NCI-H524 (cell line): ENCODE measurements at regions not wholly inside any gene's neighbourhood (a gene's known extent, or its start where the extent isn't known, plus 50 kb on each side); places are given as distances from the start of the nearest gene placed in this dataset.
A peak's percentile ranks its signal among the peaks of the same experiment; 100 is the strongest.
"Not testable (repeated sequence)": the region's sequence is repeated elsewhere in the genome, so short reads cannot be mapped to it uniquely, and the experiment has no call there.

Experiments used
- DNase-seq, 2 experiments: peaks; one replicate each; lab custom pipeline; 2025; lab: John Stamatoyannopoulos, UW

- DNase-seq = no peak
Measured at GRCh38 chr2:125870264-125870663, 785.7 kb upstream of the GYPC start.

DNA sequence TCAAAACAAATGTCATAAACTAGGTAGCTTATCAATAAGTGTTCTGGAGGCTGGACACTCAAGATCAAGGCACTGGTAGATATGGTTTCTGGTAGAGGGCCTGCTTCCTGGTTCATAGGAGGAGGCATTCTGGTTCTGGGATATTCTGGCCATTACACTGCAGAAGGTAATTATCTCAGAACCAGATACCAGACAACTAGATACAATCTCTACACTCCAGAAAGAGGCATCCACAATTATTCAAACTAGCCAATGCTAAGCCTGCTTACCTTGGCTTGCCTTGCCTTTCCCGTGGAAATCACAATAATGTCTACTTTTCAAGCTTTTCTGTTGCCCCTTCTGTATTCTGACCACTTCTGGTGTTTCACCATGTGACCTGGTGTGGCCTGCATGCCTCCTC, 785.2 kb upstream of the GYPC start:
- DNase-seq = no peak

DNA sequence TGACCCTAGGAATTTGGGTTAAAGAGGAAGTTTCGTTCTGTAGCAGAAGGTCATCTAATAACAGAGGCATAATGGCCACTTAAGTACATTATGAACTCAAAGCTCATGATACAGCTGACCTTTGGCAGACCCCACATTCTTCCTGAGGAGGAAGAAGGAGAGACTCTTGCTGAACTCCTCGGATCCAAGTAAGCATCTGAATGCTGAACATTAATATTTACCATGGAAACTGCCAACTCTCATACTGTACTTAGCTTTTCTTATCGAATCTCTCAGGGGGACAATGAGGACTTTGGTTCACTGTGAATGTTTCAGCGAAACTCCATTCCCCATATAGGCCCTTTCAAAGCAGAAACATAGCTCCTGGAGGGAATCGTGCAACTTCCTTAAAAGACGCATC, 781.4 kb upstream of the GYPC start:
- no peak for DNase-seq

DNA sequence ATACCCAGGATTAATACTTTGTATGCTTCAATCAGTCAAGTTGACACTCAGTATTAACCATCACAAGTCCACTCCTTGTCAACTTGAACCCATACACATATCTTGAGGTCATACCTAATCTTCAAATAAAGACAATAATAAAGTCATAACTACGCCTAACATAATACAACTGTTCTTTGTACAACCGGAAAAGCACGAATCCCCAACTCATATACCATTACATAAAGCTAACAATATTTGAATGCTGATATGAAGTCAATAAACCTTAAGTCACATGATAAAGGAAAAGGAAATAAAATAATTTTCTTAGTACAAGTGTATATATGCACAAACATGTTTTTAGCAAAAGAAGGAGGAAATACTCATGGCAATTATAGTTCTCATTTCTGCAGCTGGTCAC, 770.6 kb upstream of the GYPC start:
- no peak for DNase-seq

DNA sequence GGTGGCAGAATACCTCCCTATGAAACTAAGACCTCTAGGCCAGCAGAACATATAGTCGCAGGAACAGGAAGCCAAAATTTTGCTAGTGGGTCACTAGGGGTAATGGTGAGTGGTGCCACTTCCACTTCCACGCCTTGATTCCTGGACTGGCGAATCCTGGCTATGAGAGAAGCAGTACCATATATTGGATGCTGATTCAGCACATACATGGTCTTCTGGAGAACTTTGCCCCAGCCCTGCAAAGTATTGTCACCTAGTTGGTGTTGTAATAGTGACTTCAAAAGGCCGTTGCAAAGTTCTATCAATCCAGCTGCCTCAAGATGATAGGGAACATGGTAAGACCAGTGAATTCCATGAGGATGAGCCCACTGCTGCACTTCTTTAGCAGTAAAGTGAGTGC, 769.8 kb upstream of the GYPC start:
- no peak for DNase-seq

GRCh38 chr2:125901278-125901677, 754.7 kb upstream of the GYPC start:
- no peak for DNase-seq

- no peak for DNase-seq
Measured at GRCh38 chr2:125925891-125926546, 729.9 kb upstream of the GYPC start.

DNA sequence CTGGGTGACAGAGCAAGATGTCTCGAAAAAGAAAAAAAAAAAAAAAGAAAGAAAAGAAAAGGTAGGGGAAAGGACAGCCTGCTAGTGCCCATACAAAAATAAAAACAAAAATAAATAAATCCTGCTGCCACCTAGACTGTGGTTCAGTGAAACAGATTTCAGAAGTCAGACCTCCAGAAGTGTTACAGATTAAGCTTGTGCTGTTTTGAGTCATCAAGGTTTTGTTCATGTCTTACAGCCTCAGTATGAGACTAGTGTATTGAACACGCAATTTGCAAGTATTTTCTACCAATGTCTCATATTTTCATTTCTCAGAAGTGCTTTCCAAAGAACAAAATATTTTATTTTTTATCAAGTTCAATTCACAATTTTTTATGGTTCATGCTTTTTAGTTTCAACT, 720.4 kb upstream of the GYPC start:
- no peak for DNase-seq

GRCh38 chr2:125942585-125943424, 713.2 kb upstream of the GYPC start:
- no peak for DNase-seq

GRCh38 chr2:125959047-125959446, 696.9 kb upstream of the GYPC start:
- DNase-seq = no peak

GRCh38 chr2:125961739-125962138, 694.2 kb upstream of the GYPC start:
- DNase-seq = no peak

DNA sequence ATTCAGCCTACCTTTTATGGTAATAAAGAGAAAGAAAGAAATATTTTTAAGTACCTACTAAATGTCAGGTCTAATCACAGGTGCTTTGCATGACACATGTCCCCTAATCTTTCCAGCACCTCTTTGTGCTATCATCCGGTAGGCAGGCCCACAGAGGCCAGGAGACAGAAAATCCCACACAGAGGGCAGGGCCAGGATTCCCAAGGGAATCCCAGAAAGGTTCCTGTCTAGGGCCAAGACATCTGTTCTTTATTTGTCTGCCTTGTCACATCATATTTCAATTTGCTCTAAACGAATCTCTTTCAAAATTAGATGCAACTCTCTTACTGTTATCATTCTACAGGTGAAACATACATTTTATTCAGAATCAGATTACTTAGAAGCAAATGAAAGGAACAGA, 676.1 kb upstream of the GYPC start:
- peak; percentile 65 to 91 for DNase-seq

DNA sequence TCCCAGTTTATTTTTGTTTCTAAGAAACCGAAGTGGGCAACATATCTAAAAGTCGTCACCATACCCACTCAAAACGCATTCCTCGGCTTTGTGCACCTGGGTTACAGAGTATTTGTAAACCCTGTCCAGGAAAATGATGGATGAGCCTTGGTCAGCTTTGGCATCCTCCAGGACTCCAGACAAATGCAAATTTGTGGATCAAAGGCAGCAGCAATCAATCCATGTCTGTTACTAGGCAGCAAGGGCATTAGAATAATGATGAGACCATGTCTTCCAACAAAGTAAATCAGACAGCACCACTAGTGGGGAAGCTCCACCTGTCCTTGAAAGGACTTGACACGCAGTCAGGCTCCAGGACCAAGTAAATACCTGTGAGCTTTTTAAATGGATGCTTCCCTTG, 672.6 kb upstream of the GYPC start:
- no peak for DNase-seq

GRCh38 chr2:126029316-126029715, 626.6 kb upstream of the GYPC start:
- peak in 1 of 2 experiments; percentile 0 for DNase-seq

GRCh38 chr2:126038861-126039260, 617.1 kb upstream of the GYPC start:
- DNase-seq = no peak

DNA sequence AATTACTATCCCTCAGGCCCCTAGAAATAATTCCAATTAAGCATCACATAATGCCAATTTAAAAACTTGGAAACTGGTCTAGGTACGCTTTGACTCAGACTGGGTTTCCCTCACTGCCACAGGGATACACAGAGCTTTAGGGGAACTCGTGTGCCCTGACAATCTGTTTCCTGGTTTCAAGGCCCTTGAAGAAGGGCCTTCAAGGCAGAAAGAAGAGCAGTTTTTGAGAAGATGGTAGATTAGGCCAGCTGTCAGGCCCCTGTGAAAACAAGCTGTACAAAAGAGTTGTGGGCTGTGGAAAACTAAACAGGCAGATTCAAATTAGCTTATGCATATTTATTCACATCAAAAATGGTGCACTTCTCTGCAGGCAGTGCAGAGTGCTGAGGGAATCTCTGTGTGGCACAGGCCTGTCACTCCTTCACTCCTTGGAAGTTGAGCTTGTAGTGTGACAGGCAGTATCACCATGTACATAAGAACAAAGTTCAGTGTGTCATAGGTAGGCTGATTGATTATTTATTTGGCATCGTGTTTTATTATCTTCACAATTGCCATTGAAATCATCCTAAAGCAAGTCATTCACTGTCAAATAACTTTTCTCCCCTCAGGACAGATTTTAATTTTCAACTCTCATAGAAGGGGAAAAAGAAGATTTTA, 614.4 kb upstream of the GYPC start:
- peak; percentile 32 to 67 for DNase-seq

DNA sequence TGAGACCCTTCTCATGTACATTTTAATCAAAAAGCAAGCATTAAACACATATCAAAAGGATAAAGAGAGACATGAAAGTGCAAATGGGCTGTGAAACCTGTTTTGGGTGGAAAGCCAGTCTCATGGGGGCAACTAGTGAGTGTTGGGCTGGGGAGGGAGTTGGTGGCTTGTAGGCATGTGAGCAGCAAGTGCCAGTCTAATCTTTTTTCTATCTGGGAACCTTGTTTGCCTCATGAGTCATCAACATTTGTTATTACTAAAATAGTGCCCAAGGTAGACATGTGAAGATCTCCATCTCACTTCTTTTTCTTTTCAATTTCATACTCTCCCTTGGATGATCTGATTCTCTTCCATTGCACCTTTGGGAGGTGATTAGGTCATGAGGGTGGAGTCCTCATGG, 613.9 kb upstream of the GYPC start:
- DNase-seq = peak in 1 of 2 experiments; percentile 0

DNA sequence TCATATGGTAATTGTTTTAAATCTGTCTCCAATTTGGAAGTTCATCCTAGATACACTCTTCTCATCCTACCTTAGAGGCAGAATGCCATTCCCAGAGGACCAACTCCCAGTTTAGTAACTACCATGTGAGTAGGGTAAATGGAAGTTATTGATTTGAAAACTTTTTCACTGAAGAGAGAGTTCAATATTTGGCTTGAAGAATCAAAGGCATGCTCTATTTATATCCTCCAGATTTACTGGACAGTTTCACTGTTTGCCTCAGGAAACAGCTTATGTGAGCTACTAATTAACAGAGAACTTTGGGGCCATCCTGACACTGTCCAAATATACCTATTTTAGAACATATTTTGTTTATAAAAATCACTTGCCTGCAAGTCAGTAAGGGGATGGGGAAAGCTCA, 607.2 kb upstream of the GYPC start:
- no peak for DNase-seq

GRCh38 chr2:126049461-126049860, 606.5 kb upstream of the GYPC start:
- DNase-seq = no peak

DNA sequence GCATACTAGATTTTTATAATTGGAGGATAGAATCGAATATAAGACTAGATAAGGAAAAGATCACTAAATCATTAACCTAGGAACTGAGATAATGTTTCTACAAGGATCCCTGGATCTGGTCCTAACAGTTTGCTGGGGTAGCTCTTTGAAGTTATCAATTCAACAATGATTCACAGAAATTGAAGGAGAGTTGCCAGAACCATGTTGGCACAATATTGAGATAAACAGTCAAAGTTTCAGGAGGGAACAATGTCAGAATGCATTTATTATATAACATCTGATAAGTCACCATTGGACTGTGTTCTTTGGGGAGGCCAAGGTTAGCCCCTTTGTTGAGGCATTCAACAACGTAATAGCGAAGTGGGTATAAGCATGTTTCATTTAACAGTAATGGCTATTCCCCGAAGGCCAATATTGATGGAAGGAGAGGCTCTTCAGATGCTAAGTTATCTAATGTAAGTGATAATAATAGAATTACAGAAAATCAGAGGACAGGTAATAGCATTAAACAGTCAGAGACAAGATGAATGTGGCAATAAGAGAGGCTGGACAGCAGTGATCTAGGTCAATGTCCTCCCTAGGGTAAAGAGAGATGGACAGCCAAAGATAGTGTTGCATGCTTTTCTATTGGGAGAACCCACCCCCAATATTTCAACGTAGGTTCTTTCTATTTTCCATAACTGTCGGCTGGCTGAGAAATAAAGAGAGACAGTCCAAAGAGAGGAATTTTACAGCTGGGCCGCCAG, 604.8 kb upstream of the GYPC start:
- DNase-seq = no peak

- DNase-seq = not testable (repeated sequence)
Measured at GRCh38 chr2:126051737-126052240, 604.2 kb upstream of the GYPC start.

- DNase-seq = no peak
Measured at GRCh38 chr2:126059379-126059778, 596.6 kb upstream of the GYPC start.
